GM21723 (cell line): ENCODE measurements at regions not wholly inside any gene's neighbourhood (a gene's known extent, or its start where the extent isn't known, plus 50 kb on each side); places are given as distances from the start of the nearest gene placed in this dataset.
"Not testable (repeated sequence)": the region's sequence is repeated elsewhere in the genome, so short reads cannot be mapped to it uniquely, and the experiment has no call there.

Source experiments
- ATAC-seq: cut with Tn5 transposase; IDR thresholded peaks from one replicate; pipeline ENCODE4 v1.9.1; 2021; ENCODE audit warnings: mild to moderate bottlenecking, moderate library complexity; ENCODE audit not compliant: unreplicated experiment

DNA sequence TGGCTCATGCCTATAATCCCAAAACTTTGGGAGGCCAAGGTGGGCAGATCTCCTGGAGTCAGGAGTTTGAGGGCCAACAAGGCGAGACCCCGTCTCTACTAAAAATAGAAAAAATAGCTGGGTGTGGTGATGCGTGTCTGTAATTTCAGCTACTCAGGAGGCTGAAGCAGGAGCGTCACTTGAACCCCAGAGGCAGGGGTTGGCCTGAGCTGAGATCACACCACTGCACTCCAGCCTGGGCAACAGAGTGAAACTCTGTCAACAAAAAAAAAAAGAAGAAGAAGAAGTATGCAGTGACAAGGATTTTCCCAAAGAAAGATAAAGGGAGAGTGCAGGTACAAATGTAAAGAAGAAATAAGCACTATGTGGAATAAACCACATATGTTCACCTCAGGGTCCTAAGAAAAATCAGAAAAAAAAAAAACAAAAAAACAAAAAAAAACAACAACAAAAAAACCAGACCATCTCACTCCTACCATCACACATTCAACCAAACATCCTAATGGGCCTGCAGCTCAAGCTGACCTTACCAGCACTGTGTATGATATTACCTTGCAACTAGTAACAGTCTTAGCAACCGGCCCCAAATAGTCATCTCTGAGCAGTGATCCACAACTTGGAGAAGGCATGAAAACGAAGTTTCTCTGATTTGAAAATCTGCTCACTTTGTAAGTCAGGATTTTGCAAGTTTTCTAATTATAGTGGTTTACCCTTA lies 296.7 kb upstream of the PROK2 start:
- no peak for ATAC-seq

DNA sequence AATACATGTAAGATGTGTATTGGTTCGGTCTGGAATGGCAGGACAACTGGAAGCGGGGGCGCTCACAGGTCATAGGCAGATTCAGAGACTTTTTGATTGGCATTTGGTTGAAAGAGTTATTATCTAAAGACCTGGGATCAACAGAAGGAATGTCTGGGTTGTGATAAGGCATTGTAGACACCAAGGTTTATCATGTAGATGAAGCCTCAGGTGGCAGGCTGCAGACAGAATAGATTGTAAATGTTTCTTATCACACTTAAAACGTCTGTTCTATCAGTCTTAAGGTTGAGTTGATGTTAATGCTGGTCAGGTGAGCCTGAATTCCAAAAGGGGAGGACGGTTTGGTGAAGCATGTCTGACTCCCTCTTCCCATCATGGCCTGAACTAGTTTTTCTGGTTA lies 295.9 kb upstream of the PROK2 start:
- no peak for ATAC-seq

DNA sequence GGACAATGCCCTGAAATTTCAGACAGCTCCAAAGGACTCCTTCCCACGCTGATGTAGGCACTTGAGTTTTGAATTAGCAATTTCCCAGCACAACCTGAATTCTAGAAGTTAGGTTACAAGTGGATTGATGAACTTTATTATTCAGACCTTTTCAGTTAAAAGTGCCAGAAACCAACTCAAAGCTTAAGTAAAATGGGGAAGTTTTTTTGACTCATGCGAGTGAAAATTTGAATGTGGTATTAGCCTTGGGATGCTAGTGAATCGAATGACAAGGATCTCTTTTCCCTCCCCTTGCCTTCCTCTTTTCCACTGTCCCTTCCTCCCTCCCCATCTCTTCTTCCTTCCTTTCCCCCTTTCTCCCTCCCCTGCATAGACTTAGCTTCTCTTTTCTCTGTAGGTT lies 295.1 kb upstream of the PROK2 start:
- no peak for ATAC-seq

DNA sequence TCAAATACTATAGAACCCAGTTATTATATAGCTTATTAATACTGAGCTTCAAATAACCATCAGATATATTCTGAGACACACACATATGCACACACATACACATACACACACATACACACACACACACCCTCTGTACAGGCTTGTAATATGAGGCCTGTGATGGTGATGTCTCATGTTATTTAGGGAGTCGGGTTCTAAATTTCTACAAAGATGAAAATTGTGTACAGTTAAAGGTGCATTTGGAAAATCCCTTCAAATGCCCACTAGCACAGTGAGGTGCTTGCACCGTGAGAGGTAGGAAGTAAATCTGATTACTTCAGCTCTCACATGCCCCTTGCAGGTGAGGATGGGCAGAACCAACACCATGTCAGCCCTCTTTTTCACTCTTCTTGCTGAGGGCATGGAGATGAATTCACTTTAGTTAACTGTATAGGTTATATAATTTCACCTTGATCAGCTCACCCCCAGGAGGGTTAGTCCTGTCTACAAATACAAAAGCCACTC lies 294.5 kb upstream of the PROK2 start:
- ATAC-seq = no peak

DNA sequence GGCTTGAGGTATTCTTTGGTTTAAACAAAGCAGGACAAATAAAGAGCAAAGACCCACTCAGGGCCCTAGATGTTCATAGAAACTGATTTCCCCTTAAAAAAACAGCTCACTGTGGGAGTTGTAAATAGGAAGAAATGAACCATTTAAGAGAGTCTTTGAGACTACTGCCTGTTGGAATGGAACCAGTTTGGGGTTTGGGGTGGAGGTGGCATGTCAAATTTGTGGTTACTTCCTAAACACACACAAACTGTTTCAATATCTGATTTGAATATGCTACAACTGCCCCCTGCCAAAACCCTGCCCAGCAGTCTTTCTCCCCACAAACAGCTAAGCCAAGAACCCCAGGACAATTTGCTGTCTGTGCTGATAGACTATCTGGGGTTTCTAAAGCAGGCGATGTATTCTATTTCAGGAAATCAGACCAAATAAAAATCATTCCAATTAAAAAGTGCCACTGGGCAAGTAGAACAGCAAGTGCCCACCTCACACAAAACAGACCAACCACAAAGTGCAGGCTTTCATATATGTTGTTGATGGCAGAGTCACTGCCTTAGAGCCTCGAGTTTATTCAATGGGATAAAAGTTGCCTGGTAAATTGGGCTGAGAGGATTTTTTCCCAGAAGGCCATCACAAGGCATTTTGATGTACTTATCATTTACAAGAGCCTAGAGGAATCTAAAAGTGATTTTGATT lies 293.9 kb upstream of the PROK2 start:
- peak; percentile 23 for ATAC-seq

DNA sequence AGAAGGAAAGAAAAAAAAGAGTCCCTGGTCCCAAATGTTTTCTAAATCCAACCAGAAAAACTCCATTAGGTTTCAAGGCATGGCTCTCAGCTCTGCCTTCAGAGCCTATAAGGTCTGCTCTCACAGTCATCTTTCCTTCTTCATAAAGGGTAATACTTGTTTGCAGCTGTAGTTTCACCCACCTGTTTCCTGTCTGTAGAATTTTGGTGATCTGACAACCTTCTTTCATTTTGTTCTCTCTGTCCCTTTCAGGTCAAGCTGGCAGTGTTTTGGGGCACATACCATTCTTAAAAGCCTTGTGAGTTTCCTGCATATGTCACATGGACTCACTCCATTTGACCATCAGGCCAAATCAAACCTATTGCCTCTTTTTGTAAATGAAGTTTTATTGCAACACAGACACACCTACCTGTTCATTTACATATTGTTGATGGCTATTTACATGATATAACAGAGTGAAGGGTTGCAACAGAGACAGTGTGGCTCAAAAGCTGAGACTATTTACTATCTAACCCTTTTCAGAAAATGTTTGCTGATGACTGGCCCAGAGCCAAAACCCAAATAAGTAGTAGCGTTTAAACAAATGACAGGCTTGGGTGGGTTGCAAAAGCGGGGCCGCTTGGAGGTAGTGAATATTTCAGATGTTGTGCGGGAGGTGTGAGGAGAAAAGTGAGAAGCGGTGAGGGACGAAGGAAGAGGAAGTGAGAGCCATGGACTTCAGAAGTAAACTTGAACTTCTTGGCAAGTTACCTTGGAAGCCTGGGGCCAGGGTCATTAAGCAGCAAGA lies 292.7 kb upstream of the PROK2 start:
- peak; percentile 42 for ATAC-seq

DNA sequence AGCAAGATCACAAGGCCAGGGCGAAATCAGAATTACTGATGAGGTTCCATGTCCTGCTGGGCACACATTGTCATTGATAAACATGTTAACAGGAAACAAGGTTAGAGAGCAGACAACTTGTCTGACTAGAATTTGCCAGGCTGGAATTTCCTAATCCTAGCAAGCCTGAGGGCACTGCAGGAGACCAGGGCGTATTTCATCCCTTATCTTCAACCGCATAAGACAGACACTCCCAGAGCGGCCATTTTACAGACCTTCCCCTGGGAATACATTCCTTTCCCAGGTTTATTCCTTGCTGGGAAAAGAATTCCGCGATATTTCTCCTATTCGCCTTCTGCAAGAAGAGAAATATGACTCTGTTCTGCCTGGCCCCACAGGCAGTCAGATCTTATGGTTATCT lies 290.9 kb upstream of the PROK2 start:
- ATAC-seq = not testable (repeated sequence)

DNA sequence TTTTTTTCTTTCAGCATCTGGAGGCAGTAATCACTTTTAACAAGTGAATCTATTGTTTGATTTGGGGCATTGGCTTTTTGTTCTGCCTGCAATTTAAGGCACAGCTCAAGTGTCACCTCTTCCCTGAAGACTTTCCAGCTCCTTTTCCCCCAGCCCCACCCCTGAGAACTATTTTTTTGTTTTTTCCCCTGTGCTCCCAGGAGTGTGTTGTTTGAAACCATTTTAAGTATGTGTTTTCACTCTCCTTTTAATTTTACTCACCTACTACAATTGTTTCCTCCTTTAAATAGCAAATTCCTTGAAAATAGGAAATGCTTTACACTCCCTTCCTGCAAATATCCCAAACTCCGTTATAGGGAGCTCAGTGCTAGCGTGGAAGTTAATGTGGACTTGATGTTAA lies 286.7 kb upstream of the PROK2 start:
- ATAC-seq = no peak

DNA sequence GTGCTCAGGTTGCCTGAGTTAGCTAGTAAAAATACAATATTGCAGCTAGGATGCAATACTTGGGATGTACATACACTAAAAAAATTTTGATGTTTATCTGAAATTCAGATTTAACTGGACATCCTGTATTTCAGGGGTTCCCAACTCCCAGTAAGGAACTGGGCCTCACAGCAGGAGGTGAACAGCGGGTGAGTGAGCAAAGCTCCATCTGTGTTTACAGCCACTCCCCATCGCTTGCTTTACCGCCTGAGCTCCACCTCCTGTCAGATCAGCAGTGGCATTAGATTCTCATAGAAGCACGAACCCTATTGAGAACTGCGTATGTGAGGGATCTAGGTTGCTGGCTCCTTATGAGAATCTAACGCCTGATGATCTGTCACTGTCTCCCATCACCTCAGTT lies 285.1 kb upstream of the PROK2 start:
- no peak for ATAC-seq

DNA sequence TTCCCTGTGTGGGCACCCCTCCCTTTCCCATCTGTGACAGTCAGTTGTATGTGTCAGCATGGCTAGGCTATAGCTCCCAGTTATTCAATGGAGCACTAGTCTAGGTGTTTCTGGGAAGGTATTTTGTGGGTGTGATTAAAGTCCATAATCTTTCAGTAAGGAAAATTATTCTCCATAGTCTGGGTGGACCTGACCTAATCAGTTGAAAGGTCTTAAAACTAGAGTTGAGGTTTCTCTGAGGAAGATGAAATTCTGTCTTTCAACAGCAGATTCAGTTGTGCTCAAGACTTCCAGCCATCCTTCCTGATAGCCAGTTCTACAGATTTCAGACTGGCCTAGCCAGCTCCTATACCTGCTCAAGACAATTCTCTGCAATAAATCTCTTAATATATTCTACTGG lies 284.6 kb upstream of the PROK2 start:
- ATAC-seq = no peak

DNA sequence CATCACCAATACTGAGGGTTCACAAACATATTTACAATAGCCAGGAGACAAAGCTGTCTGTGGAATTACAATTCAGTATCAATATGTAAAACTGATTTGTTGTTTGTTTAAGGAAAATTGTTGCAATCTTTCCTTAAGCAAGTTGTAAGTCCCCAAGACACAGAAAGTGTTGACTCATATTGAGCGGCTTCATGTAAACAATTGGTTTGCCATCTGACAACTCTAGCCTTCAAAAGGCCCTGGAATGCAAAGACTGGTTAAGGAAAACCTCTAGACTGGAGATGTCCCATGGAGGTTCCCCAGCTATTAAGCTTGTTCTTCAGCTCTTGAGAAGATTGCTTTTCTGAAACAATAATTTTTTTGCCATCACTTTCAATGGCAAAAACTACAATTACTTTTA lies 283.7 kb upstream of the PROK2 start:
- no peak for ATAC-seq

DNA sequence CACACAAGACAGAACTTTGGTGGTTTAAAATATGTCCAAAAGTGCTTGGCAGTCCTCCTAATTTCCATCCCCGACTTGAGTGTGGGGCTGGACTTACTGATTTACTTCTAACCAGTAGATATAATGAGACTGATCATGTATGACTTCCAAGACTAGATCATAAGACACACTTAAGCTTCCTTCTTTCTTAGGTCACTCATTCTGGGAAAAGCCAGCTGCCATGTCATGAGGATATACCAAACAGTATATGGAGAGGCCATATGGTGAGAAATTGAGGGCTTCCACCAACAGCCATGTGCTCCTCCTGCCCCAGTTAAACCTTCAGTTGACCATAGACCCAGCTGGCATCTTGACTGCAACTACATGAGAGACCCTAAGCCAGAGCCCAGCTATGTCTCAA lies 282.8 kb upstream of the PROK2 start:
- ATAC-seq = no peak

DNA sequence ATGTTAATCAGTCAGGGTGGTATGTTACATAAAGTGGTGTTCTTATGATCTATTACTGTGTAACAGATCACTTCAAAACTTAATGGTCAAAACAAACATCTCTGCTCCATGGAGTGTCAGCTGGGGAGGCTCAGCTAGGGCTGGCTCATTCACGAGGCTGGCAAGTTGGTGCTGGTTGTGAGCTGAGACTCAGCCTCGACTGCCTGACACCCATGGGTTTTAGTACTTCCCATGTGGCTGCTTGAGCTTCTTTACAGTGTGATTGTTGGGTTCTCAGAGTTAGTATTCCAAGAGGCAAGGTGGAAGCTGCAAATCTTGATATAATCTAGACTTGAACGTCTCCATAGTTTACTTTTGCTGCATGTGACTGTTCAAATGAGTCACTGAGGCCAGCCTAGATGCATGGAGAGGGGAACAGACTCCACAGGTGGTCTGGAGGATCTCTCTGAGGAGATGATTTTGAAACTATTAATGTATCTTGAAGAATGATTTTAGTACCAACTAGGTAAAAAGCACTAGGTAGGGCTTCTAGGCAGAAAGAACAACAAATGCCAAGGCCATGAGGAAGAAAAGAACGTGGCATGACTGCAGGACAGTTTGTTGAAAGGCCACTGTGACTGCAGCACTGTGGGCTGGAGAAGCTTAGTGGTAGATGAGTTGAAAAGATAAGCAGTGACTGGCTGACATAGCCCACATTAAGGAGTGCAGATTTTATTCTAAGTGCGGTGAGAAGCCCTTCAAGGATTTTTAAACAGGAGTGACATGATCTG lies 281.1 kb upstream of the PROK2 start:
- ATAC-seq = no peak

DNA sequence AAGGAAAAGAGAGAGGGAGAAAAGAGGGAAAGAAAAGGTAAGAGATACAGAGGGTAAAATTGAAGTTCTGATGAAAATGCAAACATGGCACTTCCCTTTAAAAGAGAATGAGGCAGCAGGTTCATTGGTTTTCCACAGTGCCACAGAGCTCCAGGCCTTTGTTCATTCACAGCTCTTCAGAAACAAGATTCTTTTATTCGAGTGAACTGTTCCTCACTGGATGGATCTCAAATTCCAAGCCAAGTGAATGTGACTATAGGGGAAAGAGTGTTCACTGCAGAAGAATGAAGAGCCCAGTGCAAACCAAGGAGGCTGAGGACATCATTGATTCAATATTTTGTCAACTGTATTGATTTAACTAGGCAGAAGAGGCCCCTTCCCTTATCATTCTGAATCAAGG lies 280.3 kb upstream of the PROK2 start:
- ATAC-seq = no peak

DNA sequence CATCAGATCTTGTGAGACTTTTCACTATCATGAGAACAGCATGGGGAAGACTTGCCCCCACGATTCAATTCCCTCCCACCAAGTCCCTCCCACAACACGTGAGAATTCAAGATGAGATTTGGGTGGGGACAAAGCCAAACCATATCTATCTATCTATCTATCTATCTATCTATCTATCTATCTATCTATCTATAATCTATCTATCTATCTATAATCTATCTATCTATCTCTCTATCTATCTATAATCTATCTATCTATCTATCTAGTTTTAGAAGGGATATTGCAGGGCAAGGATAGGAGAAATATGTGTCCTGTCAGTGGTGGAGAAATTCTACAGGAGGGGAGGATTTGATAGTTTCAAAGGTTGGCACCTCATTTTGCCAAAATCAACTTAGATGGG lies 279.8 kb upstream of the PROK2 start:
- ATAC-seq = not testable (repeated sequence)

DNA sequence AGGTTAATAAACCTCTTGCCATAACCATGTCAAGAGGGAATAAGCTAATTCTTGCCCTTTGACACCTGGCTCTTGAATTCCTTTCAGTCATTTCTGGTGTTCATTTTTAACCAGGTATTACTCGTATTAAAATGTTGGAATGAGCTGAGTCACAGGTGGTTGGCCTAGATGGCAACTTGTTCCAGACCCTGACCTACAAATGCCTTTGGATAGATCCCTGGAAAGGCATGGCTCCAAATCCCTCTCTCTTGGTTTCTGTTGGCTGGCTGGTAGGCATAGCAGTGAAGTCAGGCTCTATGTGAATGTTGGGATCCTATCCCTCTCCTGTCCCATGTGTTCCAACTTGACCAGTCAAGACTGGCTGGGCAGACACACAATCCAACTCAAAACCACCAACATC lies 277.1 kb upstream of the PROK2 start:
- ATAC-seq = no peak

DNA sequence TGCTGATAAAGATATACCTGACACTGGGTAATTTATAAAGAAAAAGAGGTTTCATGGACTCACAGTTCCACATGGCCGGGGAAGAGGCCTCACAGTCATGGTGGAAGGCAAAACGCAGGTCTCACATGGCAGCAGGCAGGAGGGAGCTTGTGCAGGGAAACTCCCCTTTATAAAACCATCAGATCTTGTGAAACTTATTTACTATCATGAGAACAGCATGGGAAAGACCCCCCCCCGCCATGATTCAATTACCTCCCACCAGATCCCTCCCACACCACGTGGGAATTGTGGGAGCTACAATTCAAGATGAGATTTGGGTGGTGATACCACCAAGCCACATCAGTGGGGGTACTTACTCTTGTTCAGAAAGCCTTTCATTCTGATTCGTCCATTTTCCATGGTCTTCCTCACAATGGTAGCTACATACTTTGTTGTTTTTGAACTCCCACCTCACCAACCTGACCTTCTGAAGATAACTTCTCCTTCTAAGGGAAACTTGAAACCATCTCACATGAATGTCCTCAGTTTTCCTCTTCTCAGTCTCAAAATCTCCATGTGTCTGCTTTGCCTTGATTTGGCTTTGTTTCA lies 275.6 kb upstream of the PROK2 start:
- no peak for ATAC-seq

DNA sequence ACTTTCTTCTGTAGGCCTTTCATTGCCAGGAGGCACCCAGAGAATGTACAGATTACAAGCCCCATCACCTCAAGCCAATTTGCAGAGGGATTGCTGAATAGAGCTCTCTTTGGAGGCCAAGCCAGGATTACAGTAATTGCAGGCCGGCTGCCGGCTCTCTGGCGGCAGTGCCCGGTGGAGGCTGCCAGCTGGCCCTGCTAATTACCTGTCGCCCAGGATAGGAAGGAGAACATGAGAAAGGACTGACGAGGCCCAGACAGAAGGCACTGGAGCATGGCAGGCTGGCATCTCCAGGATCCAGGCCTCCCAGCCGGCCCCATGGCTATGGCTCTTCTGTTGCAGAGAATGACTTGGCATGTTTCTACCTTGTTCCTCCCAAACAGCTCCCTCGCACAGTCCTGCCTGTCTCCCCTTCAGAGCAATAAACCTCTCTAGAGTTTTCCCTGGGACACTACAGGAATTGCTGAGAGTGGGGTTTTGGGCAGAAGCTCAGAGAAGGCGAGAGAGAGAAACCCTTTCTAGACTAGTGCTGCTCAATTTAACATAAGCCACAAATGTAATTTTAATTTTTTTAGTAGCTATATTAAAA lies 273.6 kb upstream of the PROK2 start:
- no peak for ATAC-seq

DNA sequence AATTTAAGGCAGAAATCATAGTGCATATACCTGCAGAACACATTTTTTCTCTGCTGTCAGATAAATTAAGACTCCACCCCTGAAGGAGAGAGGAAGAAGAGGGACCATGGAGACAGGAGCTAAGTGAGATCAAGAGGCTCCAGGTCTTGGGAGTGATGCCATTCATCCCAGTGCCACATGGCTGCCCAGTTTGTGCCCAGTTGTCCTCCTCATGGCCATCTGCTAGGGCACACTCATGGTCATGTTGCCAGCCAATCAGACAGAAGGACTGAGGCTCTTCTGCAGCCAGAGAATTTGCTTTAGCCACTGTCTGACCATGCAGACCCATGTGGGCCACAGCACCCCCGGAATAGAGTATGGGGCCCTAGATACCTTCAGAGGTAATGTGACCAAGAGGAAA lies 270.5 kb upstream of the PROK2 start:
- no peak for ATAC-seq

DNA sequence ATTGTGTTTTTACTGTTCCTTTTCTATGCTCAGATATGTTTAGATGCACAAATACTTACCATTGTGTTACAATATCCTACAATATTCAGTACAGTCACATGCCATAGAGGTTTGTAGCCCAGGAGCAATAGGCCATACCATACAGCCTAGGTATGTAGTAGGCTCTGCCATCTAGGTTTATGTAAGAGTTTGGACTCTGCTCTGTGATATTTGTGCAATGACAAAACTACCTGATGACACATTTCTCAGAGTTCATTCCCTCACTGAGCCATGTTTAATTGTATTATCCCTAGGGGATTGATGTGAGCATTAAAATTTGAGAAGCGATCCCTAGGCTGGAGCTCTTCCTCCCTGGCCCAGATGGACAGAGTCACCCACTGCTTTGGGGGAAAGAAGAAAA lies 270.0 kb upstream of the PROK2 start:
- no peak for ATAC-seq
